ENCODE measurements at regions not wholly inside any gene's neighbourhood (a gene's known extent, or its start where the extent isn't known, plus 50 kb on each side); places are given as distances from the start of the nearest gene placed in this dataset.

DNA sequence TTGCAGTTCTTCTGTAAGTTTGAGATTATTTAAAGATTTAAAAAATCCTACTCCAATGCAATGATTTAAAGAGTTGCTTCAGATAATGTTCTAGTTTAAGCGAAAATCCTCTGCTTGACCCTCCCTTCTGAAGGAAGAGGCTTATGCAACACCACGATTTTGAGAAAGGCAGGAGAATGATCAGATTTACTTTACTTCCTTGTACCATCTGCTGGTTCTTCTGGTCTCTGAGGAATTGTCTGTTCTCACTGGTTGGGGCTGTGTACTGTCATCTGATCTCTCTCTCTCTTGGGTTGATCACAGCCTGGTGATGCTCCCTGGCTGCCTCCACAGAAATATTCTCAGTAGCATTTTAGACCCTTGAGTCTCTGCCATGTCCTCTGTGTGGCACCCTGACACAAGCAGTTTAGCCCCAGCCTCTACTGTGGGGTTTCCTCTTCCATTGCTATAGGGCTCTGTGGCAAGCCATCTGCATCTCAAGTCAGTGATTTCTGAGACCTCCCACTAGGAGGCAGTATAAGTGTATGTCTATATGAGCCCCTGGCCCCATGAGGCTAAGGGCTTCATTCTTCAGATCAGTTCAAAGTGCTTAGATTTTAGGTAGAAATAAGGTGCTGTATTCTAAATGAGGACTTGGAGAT lies 50.8 kb upstream of the PLAAT1 start:
- TF ChIP-seq, protein P1, sequence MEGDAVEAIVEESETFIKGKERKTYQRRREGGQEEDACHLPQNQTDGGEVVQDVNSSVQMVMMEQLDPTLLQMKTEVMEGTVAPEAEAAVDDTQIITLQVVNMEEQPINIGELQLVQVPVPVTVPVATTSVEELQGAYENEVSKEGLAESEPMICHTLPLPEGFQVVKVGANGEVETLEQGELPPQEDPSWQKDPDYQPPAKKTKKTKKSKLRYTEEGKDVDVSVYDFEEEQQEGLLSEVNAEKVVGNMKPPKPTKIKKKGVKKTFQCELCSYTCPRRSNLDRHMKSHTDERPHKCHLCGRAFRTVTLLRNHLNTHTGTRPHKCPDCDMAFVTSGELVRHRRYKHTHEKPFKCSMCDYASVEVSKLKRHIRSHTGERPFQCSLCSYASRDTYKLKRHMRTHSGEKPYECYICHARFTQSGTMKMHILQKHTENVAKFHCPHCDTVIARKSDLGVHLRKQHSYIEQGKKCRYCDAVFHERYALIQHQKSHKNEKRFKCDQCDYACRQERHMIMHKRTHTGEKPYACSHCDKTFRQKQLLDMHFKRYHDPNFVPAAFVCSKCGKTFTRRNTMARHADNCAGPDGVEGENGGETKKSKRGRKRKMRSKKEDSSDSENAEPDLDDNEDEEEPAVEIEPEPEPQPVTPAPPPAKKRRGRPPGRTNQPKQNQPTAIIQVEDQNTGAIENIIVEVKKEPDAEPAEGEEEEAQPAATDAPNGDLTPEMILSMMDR (IDR thresholded peaks at IDR 0.05; ENCODE audit: insufficient read depth in 1 of 2, low read depth in 1 of 2, low read length in 1 of 2, severe bottlenecking in 1 of 2, unreplicated experiment in 1 of 2), result peak; percentile 38 to 45
- Histone ChIP-seq H3K9me3 (no peaks in the 10 kb centered on the region), H3K4me1 (no peaks in the 10 kb centered on the region), H3K4me3 (ENCODE audit: low read depth, low read length) (no peak overlapping the region), H3K27me3 (replicated peaks; ENCODE audit: control insufficient read depth, insufficient read depth, low read length) (no peaks in the 10 kb centered on the region; the same call in 1 of the 2 replicates), H3K36me3 (ENCODE audit: control insufficient read depth, insufficient read depth, low read length) (no peaks in the 10 kb centered on the region)
- Mint-ChIP-seq H3K4me1 (ENCODE audit: low read depth, unreplicated experiment) (no peaks in the 10 kb centered on the region), H3K9me3 (ENCODE audit: unreplicated experiment) (no peaks in the 10 kb centered on the region), H3K27me3 (ENCODE audit: insufficient read depth, unreplicated experiment) (peaks cover 28% of the 10 kb centered on the region), H3K27ac (ENCODE audit: unreplicated experiment) (no peak overlapping the region), H3K4me3 (ENCODE audit: unreplicated experiment) (no peak overlapping the region), H3K36me3 (ENCODE audit: insufficient read depth, unreplicated experiment) (no peaks in the 10 kb centered on the region)
- DNase-seq, result peak in 1 of 2 experiments; percentile 29
- no TSS peak for BruUV-seq (replicated peaks)
- ChIA-PET CTCF (no interaction called here), POLR2A (no interaction called here)
- intact Hi-C loops (cut with micrococcal nuclease; ENCODE audit: unreplicated experiment), result loop anchor here (1.0 to 5.0 kb wide), 2 partner anchors 262 to 382 kb away; no protein-coding TSS in a partner anchor

Data from Caco-2 (cell line).